K562 (cell line): ENCODE measurements at regions not wholly inside any gene's neighbourhood (a gene's known extent, or its start where the extent isn't known, plus 50 kb on each side); places are given as distances from the start of the nearest gene placed in this dataset.

Experiments
- ATAC-seq: fragments of 200-7000 bp; cut with Tn5 transposase; 3 replicates; pipeline ENCODE4 v1.9.1; 2020; ENCODE audit warnings: moderate library complexity
- BruUV-seq: library from RNA; stranded (reverse); fragments of 400-500 nt; replicated peaks from 2 replicates; lab custom pipeline; 2021; lab: Mats Ljungman, UMichigan
- CTCF ChIA-PET: fragments of 300-600 bp; formaldehyde crosslinking; extraction: SDS; loops from one replicate; lab custom pipeline; 2021; ENCODE audit warnings: low intra/inter-chr PET ratio; lab: Yijun Ruan, JAX
- POLR2A ChIA-PET: fragments of 300-600, 350-650 bp; sonication (Branson Sonifier 250); formaldehyde crosslinking; extraction: SDS; loops from one replicate; lab custom pipeline; 2021; ENCODE audit warnings: antibody characterized with exemption, inconsistent platforms; lab: Yijun Ruan, JAX
- DNase-seq, 4 experiments: peaks; one replicate each; pipeline versions ENCODE4 v3.0.0 to v3.0.0-alpha.2; 2011 to 2018; ENCODE audit warnings: low spot score in 3 of 4, mixed read lengths in 3 of 4; ENCODE audit errors: extremely low read depth in 1 of 4
- FAIRE-seq: peaks from 2 replicates; lab custom pipeline; 2011; peaks lifted over from hg19 to GRCh38; lab: Jason Lieb, UNC
- H2AFZ ChIP-seq: 2 replicates; pipeline ENCODE4 v1.6.0; 2011; ENCODE audit warnings: low read depth, low read length, control low read depth, inconsistent platforms
- H3K27ac ChIP-seq: fragments of 200-600 bp; 3 replicates; pipeline ENCODE4 v1.8.0; 2011; ENCODE audit warnings: low read depth, mild to moderate bottlenecking, control low read depth, inconsistent platforms, low read length, moderate library complexity, mixed read lengths; ENCODE audit errors: extremely low read depth
- H3K27me3 ChIP-seq, 2 experiments: fragments of 300-600 bp in 1 of 2; 2 replicates in 1 of 2; 3 replicates in 1 of 2; pipeline versions ENCODE4 v1.6.0 to v1.8.0; 2011; ENCODE audit warnings: inconsistent platforms in 2 of 2, low read length in 2 of 2, mild to moderate bottlenecking in 1 of 2, mixed read lengths in 1 of 2, moderate library complexity in 1 of 2; ENCODE audit not compliant: control insufficient read depth in 2 of 2, insufficient read depth in 2 of 2
- H3K36me3 ChIP-seq: fragments of 300-600 bp; 3 replicates; pipeline ENCODE4 v1.8.0; 2011; ENCODE audit warnings: mild to moderate bottlenecking, low read length, inconsistent platforms; ENCODE audit not compliant: control insufficient read depth, insufficient read depth
- H3K4me1 ChIP-seq, 2 experiments: fragments of 200-600 bp in 1 of 2; replicated peaks in 1 of 2; 2 replicates in 1 of 2; 3 replicates in 1 of 2; pipeline versions ENCODE4 v1.5.1 to v1.8.0; 2011; ENCODE audit warnings: inconsistent platforms in 2 of 2, low read length in 2 of 2, mild to moderate bottlenecking in 1 of 2, mixed read lengths in 1 of 2, moderate library complexity in 1 of 2; ENCODE audit not compliant: control insufficient read depth in 2 of 2, insufficient read depth in 2 of 2
- H3K4me2 ChIP-seq: 2 replicates; pipeline ENCODE4 v1.6.1; 2011; ENCODE audit warnings: low read length, control low read depth, inconsistent platforms, mixed read lengths; ENCODE audit not compliant: insufficient read depth
- H3K4me3 ChIP-seq: fragments of 200-600 bp; sonication (generic), shearing (Covaris generic); 2 replicates; pipeline ENCODE4 v1.5.1; 2016; ENCODE audit warnings: control low read depth, inconsistent platforms
- H3K79me2 ChIP-seq: fragments of 200-600 bp; 3 replicates; pipeline ENCODE4 v1.8.0; 2011; ENCODE audit warnings: low read length, inconsistent platforms; ENCODE audit not compliant: control insufficient read depth, insufficient read depth
- H3K9ac ChIP-seq, 2 experiments: 2 replicates each; pipeline versions ENCODE4 v1.6.0 to v1.6.1; 2011; ENCODE audit warnings: low read depth in 2 of 2, low read length in 2 of 2, control low read depth in 1 of 2, inconsistent platforms in 1 of 2, mild to moderate bottlenecking in 1 of 2, mixed read lengths in 1 of 2; ENCODE audit not compliant: insufficient read depth in 1 of 2
- H3K9me1 ChIP-seq: one replicate; pipeline ENCODE4 v1.6.0; 2011; ENCODE audit warnings: inconsistent platforms, mild to moderate bottlenecking, low read length, moderate library complexity; ENCODE audit not compliant: control insufficient read depth, insufficient read depth
- H3K9me3 ChIP-seq: replicated peaks from 2 replicates; pipeline ENCODE4 v1.5.1; 2011; ENCODE audit warnings: low read depth, low read length, inconsistent platforms; ENCODE audit not compliant: control insufficient read depth, insufficient read depth
- H4K20me1 ChIP-seq: replicated peaks from 2 replicates; pipeline ENCODE4 v1.6.1; 2011; ENCODE audit warnings: low read length, inconsistent platforms, mixed read lengths; ENCODE audit not compliant: control insufficient read depth, insufficient read depth
- CC2D1A ChIP-seq: fragments of 450-650 bp; IDR thresholded peaks from 2 replicates; pipeline ENCODE4 v1.6.1; 2017; ENCODE audit warnings: mild to moderate bottlenecking
- DDX20 ChIP-seq: fragments of 450-650 bp; IDR thresholded peaks from 2 replicates; pipeline ENCODE4 v1.6.1; 2016; ENCODE audit warnings: missing genetic modification characterization, low read depth, mild to moderate bottlenecking, missing compliant biosample characterization, moderate library complexity
- ELF2 ChIP-seq: fragments of 250-450 bp; sonication (Bioruptor Pico); IDR thresholded peaks from 2 replicates; pipeline ENCODE4 v1.5.0; 2021; ENCODE audit warnings: mild to moderate bottlenecking
- LCOR ChIP-seq: sonication (generic); formaldehyde crosslinking; IDR thresholded peaks from 2 replicates; pipeline ENCODE4 v1.8.0; 2022; ENCODE audit warnings: mild to moderate bottlenecking, missing genetic modification reagents
- NFRKB ChIP-seq: fragments of 450-650 bp; IDR thresholded peaks from 2 replicates; pipeline ENCODE4 v1.6.1; 2016; ENCODE audit warnings: low read depth
- NR2F6 ChIP-seq: fragments of 450-650 bp; formaldehyde crosslinking; IDR thresholded peaks from 2 replicates; pipeline ENCODE4 v1.4.0; 2020; ENCODE audit warnings: mild to moderate bottlenecking
- ZC3H4 ChIP-seq: sonication (generic); formaldehyde crosslinking; IDR thresholded peaks from 2 replicates; pipeline ENCODE4 v1.9.0; 2021; ENCODE audit warnings: missing genetic modification reagents, borderline replicate concordance
- ZNF778 ChIP-seq: fragments of 450-650 bp; formaldehyde crosslinking; IDR thresholded peaks from 2 replicates; pipeline ENCODE4 v1.4.0; 2020; ENCODE audit warnings: mild to moderate bottlenecking, moderate library complexity
- WGBS: fragments of 100-300 bp; shearing (Covaris generic); methylation state at CpG from one replicate; pipeline ENCODE4 v1.1.6; 2016; ENCODE audit warnings: low coverage, mixed read lengths; ENCODE audit not compliant: insufficient coverage; ENCODE audit errors: missing lambda C conversion rate; 5-methylcytosine and 5-hydroxymethylcytosine counted together
- in situ Hi-C: fragments of 300-500 bp; cut with MboI; formaldehyde crosslinking; loops from 4 replicates; pipeline ENCODE4 v1.15.0; 2018; ENCODE audit warnings: inconsistent platforms, mixed read lengths
- intact Hi-C: fragments of 100-400 bp; cut with micrococcal nuclease; formaldehyde crosslinking; loops from 2 replicates; pipeline ENCODE4 v1.14.2; 2022

DNA sequence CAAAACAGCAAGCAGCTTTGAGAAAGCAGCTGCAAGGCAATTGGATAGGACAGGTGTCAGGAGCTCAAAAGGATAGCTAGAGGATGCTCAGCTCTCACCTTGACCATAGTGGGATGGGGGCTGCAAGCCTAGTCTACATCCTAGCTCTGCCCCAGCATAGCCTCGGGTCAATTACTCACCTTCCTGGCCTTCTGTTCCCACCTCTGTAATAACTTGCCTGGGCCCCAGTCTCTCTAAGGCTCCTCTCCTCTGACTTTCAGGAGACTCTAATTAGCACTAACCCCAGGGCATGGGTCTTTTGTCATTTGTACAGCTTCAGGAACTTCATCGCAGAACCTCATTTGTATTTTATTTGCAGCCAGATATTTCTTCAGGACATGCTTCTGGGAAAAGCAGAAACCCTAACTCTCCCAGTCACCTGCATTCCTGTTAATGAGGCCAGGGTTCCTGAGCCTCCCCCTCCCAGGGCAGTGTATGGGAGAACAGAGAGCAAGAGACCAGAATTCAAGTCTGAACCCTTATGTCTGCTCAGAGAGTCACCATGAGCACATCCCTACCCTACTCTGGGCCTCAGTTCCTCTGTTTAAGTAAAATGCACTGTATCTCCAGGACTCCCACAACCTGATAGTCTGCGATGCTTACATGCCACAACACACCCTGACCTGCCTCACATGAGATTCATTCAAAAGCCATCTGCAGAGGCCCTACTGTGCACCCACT, 108.1 kb downstream of the MATN1 start:
- H3K4me2 ChIP-seq = no peak overlapping the region
- no peak overlapping the region for H3K27ac ChIP-seq
- FAIRE-seq (no peak), DNase-seq (no peak), ATAC-seq (no peak)
- H3K36me3 ChIP-seq = no peaks in the 10 kb centered on the region
- H3K9me3 ChIP-seq = no peaks in the 10 kb centered on the region
- no peaks in the 10 kb centered on the region for H3K79me2 ChIP-seq
- intact Hi-C loops (no loop called here), in situ Hi-C loops (no loop called here)
- 0% methylated on average over 3 of the region's 3 CpGs for whole genome bisulfite sequencing
- TF ChIP-seq LCOR (CRISPR knock-in tag) (no peak), NFRKB (no peak), NR2F6 (CRISPR knock-in tag) (no peak), ZNF778 (no peak), CC2D1A (no peak), ZC3H4 (CRISPR knock-in tag) (no peak), ELF2 (CRISPR knock-in tag) (no peak), DDX20 (no peak)
- H3K9ac ChIP-seq = no peak overlapping the region
- no peaks in the 10 kb centered on the region; the same call in 1 of the 2 replicates for H4K20me1 ChIP-seq
- POLR2A ChIA-PET = interaction anchor here (0.7 kb wide), 1 partner anchor 758 kb away, joined by 3 read pairs; no protein-coding TSS in a partner anchor
- no peaks in the 10 kb centered on the region for H3K9me1 ChIP-seq
- no TSS peak for BruUV-seq
- CTCF ChIA-PET = no interaction called here
- no peaks in the 10 kb centered on the region for H3K4me1 ChIP-seq
- peaks cover 9 to 25% of the 10 kb centered on the region in 2 experiments; a peak in 3 of 5 replicates for H3K27me3 ChIP-seq
- H2AFZ ChIP-seq = no peak overlapping the region
- no peak overlapping the region for H3K4me3 ChIP-seq
